NCI-H2107 treated with DMSO at 0.1 percent for 48 hours (cell line): ENCODE measurements at regions not wholly inside any gene's neighbourhood (a gene's known extent, or its start where the extent isn't known, plus 50 kb on each side); places are given as distances from the start of the nearest gene placed in this dataset.

Source experiments
- DNase-seq: peaks from one replicate; lab custom pipeline; 2025; ENCODE audit not compliant: unreplicated experiment; lab: John Stamatoyannopoulos, UW

DNA sequence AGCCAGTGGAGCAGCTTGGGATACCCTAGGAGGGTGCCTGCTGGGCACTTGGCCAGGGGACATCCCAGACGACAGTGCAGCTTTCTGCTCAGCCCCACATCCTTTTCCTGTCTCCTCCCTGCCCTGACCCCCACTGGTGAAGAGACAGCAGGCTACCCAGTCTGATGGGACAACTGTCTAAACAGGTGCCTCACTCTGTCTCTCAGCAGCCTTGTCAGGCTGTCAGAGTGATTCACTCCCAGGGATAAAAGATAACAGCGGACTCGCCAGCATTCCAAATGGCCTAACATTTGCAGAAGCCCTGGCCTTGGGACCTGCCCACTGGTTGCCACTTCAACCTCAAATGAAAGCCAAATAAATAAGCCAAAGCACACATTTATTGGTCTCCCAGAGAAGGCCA lies 318.6 kb upstream of the PLET1 start:
- DNase-seq = no peak

DNA sequence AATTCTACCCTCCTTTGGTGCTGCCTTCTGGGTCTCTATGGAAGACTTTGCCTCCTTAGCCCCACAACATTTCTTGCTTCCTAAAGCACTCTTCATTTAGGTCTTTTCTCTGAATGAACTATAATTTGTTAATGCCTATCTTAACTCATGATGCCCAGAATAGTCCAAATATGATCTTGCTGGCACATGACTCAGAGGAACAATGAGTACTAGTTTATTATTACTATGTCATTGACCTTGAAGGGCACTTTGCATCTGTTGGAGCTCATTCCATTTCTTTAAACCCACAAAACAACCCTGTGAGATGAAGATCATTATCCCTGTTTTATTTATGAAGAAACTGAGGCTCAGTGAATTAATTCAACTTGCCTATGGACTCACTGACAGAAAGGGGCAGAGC lies 320.2 kb upstream of the PLET1 start:
- DNase-seq = no peak

DNA sequence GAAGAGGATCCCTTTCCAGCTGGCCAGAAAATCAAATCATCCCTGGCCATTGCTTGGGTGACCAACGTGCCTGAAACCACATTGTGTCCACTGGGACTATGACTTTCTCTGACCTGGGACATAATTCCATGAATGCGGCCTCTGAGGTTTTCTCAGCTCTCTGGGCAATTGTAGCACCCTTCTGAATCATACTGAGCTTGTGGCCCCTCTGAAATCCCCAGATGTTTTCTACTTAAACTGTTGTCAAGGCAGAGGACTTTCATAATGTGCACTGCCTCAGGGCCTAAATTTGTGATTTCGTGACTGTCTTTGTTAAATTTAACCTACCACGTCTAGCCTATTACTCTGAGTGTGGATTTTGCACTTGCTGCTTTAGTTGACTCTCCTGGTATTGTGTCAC lies 321.1 kb upstream of the PLET1 start:
- no peak for DNase-seq

DNA sequence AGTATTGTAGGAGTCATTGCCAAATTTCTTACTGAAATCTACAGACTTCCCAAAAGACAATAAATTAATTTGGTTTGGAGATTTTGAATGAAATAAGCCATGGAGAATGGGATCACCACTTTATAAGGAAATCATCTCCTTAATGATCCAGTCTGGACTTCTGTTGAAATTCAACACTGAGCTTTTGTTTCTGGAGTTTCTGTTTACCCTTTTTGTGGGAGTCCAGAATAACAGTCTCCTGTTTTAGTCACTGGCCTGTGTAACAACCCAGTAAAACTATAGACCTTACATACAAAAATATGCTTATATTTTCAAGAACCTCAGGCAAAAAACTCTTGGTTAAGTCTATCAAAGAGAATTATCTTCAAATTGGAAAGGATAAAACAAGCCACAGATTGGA lies 321.7 kb upstream of the PLET1 start:
- DNase-seq = no peak

DNA sequence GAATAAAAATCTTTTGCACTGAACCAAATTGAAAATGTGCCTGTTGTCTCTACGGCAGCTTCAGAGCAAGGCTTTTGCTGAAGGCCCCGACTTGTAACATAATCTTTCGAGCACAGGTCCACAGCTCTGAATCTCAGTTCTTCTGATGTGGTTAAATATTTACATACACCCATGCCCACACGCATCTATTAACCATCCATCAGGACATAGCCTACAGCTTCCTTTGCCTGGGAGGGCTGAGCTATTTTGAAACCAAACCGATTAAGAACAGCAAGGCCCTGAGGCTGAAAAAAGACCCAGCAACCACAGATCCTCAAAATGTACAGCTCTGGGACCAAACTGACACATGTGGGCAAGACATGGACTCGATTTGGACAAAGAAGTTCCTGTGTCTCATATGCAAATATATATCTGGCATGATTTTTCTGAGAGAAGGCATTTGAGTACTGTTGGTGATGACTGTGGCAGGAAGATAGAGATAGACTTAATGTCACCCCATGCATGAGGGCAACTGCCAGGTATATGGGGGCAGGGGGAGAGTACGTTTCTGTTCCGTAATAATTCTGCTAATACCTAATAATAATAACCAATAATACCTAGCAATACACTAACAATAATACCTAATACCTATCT lies 322.7 kb upstream of the PLET1 start:
- DNase-seq = no peak

DNA sequence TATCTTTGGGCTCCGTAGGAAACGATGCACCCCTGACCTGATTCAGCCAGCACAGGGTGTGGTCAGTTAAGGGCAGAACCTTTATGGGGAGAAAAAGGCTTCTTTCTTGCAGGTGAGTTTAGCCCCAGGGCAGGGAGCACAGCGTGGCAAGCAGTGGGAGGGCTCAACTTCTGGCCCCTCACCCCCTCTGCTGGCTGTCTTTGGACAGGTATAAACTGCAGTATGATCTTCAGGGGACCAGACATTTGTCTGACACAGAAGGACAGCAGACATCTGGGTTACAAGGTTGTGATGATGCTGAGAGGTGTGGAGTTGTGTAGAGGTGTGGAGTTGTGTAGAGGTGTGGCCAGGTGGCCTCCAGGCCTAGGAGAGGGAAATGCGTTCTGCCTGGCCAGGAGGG lies 324.0 kb upstream of the PLET1 start:
- no peak for DNase-seq

DNA sequence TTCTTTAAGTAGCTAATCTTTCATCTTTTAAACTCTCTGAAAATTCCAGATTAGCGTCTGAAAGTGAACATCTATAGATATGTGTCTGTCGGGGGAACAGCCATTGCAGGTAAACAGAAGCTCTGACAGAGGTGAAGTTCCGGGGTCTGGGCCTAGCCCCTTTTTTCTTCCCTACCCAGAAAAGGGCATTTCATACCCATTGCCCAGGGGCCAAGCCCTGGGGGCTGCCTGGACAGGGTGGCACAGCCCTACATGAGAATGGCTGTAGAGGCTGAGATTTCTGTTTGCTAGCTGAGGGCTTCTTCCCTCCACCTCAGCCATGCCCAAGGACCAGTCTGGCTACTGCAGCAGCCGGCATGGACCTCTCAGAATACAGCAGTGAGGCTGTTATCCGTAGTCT lies 327.0 kb upstream of the PLET1 start:
- DNase-seq = no peak

DNA sequence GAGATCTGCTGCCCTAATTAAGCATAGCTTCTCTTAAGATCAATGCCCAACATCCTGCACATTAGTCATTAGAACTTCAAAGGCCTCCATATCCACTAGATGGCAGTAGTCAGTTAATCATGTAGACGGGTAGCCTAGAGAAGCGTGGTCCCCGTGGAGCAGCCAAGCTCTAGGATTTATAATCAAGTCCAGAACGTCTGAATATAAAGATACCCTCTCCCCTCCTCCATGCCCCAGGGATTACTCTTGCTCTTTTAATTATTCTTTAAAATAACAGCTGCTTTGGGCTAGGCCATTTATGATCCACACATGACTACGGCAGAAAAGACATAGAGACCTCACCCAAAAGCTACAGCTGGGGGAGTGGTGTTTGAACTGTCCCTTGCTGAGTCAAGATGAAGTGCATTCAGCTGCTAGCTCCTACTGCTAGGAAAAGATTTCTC lies 327.6 kb upstream of the PLET1 start:
- DNase-seq = peak; percentile 82

DNA sequence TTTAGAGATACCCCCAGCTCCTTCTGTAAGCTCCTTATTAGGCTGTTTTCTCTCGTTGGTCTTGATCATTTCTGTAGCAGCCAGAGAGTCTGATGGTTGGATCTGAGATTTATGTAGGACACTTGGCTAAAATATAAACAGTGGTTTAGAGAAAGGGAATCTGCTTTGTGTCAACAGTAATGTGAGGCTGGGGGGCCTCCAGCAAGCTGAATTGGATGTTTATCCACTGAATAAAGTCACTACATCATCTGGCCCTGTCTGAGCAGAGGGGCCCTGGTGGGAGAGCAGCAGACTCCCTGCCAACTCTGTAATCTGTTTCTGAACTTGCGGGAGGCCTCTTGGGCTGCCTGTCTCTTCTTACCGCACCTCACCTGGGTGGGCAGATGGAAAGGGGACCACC lies 328.5 kb upstream of the PLET1 start:
- no peak for DNase-seq

DNA sequence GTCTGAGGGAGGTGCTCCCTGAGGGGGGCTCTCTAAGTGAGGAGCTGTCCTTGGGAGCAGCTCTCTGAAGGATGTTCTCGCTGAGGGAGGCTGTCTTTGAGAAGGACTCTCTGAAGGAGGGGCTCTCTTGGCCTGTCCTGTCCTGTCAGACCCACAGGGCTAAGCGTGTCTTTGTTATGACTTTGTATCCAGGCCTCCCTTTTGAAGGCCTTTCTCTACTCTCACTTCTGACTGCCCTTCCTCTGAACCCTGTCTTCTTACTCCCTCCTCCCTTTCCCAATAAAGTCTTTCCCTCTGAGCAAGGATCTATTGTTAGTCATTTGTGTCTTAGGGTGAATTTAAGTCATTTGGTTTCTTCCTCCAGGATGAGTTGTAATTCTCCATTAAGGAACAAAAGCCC lies 330.1 kb upstream of the PLET1 start:
- DNase-seq = no peak

DNA sequence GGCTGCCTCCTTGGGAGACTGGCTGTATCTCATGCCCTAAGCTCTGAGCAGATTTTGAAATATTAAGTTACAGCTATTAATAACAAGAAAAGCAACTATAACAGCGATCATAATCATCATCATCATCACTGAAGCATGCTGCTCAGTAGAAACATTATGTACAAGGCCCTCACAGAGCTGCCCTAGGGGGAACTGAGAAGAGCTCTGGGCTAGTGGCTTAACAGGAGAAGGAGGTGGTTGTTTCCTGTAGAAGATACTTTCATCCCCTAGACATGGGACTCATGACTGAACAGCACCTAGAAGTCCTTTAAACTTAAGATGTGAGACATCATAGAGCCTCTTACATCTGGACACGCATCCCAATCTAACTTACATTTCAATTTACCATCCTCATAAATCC lies 332.8 kb upstream of the PLET1 start:
- no peak for DNase-seq

DNA sequence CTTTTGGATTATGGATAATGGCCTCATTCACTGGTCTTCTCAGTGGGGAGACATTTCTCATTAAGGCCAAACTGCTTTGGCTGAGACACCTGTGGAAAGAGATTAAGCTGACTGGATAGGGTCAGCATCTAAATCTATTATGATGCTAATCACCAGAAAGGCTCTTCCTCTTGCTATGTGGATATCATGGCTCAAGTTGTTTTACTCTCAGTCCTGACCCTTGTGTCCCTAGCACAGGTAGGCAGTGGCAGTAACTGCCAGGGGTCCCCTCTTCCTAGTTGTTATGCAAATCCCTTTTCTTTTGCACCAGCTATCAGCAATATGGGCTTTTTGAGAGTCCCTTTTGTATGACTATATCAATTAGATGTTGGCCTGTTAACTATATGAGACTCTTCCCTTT lies 335.7 kb upstream of the PLET1 start:
- DNase-seq = no peak

DNA sequence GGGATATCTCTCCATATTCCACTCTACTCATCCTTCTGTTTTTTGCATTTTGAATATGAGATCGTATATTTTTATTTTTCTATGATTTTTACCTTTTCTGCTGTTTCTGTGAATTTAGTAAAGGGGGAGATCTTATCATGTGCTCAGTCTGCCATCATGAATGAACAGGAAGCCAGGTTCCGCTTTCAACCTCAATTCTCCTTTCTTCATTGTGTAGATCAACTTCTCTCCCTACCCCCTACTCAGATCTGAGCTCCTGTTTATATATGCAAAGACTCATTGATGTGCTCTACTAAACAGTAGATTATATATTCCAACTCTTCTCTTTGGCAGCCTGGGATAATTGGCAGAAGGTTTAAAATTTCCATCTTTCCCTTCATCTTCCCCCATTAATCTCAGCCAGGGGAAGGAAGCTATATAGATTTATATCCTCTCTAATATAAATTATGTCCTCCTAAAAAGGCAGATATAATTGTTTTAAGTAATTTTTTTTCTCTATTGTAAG lies 336.7 kb upstream of the PLET1 start:
- DNase-seq = no peak

DNA sequence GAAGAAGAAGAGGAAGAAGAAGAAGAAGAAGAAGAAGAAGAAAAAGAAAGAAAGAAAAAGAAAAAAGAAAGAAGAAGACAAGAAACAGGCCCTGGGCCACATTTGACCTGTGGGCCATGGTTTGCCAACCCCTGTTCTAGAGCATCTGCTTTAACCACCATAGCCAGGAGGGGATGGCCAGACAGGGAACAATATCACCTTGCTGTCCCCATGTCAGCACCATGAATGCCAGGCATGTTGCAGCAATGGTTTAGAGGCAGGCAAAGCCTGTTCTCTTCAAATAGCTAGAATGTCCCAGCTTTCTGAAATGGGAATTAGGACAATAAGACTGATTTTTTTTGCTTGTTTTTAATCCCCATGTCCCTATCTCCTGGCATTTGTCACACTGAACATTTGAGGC lies 338.6 kb upstream of the PLET1 start:
- DNase-seq = no peak

DNA sequence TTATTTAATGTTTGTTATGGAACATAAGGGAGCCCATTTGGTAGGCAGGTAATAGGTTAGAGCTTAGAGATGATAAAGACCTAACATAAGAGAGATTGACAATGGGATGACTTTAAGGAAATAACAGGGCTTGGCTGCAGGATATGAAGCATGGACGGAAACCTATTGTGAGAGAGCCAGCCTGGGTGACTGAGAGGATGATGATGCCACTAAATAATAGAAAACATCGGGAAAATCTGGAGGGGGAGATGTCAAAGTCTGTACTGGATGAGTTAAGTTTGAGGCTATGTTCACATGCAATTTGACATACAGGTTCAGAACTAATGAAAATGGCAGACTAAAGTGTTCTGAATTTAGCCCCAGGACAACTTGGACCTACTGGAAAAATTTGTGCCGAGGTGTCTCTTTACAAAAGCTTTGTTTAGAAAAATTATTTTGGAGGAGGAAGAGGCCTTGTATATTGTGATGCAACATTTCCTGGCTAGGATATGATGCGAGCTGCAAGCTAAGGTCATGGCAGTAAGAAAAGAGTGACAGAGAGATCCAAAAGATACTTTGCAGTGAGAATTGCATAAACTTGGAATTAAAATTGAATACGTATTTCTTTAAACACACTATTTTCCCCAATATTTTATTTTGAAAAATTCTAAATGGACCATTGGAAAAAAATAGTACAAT lies 339.3 kb upstream of the PLET1 start:
- DNase-seq = no peak

DNA sequence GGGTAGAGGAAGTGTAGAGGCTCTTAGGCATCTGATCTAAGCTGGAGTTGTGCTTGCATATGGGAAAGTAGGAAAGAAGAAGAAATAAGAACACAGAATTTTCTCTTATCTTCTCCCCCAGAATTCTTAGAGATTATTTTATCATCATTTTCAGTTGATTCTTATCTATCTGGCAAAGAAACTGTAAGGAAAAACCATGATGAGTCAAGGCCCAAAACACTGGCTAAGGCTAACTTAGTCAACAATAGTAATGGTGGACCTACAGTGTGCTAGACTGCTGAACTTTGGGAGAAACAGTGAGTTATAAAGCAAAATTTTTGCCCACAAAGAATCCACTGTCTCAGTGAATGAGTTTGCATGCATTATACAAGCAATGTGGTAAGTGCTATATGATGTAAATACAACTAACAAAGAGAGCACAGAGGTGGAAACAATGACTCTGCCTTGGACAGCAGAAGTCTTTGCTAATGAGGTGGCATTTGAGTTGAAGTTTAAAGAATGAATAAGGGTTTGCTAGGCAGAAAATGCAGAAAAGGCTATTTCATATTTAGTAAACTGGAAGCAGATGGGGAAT lies 344.5 kb upstream of the PLET1 start:
- DNase-seq = no peak

DNA sequence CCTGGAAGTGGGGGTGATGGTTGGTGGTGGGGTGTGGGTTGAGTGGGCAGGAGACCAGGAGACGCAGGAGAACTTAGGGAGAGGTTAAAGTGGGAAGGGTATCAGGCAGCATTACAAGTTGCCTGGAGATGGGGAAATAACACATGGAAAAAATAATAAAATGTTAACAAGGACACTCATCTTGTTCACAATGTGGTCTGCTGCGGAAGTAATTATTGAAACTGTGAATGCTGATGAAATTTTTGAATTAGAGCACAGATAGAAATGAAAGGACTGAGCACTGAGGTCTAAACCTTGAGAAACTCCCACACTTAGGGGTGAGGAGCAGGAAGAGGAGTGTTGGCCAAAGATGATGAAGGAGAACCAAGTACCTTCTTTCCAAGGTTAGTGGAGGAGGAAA lies 346.0 kb upstream of the PLET1 start:
- DNase-seq = no peak

DNA sequence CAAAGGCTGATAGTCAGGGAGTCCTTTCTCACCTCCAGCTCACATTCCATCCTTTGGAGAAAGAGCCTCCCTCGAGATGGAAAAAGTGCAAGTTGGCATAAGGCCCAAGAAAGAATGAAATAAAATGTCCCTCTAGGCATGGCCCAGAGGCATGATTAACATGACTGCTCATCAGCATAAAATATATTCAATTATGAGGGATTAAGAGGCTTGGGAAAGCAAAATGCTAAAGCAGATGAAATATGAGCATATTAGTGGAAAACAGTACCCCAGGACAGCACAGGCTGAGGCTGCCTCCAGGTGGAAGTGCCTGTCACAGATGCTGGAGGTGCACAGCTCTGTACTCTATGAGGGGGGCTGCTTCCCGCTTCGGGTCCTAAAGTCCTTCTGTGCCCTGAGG lies 347.8 kb upstream of the PLET1 start:
- DNase-seq = no peak

DNA sequence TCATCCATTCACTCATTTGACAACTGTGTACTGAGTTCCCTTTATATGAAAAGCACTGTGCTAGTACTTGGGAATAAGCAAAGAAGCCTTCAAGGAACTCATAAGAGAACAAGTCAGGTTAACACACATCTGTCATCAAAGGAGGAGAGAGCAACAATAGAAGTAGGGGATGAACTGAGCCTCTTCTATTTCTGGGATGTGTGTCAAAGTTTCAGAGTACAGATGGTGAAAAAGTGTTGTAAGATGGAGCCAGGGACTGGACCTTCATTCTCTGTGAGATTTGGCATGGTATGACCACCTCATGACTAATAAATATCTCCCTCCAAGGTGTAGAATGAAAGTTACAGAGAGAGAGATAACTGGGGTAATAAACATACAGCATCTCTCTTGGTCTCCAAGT lies 349.8 kb upstream of the PLET1 start:
- no peak for DNase-seq

DNA sequence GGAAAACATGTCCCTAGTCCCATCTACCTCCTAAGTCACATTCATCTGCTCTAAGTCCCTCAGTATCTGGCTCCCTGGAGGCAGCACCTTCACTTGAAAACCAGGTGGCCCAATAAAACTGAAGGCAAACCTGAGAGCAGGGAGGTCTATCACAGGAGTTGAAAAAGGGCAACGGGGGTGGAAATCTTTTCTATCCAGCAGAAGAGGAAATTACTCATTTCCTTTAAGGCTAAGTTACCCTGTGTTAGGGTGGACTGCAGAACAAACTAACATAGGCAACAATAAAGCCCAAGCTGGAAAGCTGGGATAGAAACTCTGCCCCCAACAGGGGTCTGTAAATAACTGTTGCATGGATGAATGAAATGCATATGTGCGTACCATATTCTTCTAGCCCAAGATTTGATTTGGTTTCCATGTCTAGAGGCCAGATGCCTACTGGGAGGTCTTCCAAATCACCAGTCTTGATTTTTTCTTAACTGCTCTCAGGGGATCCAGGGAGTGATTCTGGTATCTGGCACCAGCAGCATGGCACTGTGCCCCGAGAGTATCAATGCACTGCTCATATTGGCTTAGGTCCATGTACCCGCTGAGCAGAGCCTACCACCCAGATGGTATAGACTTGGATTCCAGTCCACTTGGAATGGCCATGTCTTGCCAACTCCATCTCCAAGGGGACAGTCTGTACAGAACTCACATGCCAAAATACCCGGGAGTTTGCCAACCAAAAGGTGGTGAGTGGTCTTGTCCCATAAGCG lies 350.0 kb upstream of the NCAM1 start:
- no peak for DNase-seq

DNA sequence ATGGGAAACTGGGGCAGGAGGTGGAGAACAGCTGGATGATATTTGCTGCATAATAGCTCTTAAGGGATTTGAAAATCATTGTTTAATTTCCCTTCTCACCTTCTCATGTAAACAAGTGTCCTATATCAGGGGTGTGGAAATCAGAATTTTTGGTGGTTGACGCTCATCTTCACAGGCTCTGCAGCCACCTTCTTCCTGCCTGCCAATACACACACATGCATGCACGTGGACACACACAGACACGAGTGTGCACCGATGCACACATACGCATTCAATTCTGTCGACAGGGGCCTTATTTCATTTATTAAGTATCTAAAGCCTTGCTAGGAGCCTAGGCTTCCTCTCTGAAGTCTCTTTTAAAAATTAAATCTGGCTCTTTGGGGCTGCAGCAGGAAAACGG lies 349.4 kb upstream of the NCAM1 start:
- peak; percentile 52 for DNase-seq
